GM04504 (cell line): ENCODE measurements at regions not wholly inside any gene's neighbourhood (a gene's known extent, or its start where the extent isn't known, plus 50 kb on each side); places are given as distances from the start of the nearest gene placed in this dataset.

Experiments used
- DNase-seq: peaks from one replicate; pipeline ENCODE4 v3.0.0-alpha.2; 2012; ENCODE audit warnings: low read depth

GRCh38 chr15:37165395-37165794, 65.0 kb upstream of the MEIS2 start:
- no peak for DNase-seq

GRCh38 chr15:37166402-37166801, 66.1 kb upstream of the MEIS2 start:
- DNase-seq, result no peak

DNA sequence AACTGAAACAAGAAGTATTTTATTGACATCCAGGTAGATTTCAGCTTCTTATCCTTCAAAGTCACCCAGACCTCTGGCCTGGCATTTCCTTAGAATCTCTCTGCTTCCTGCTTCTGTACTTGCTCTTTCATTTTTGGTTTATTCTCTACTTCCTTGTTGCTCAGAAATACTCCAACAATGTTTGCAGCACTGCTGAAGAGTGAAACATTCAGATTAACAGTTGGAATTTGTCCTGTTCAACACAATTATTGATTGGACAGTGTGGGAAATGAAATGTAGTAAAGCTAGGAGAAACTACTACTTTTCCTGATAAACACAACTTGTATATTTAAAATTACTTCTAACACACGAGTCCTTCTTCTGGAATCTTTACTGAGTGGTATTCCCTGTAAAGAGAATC, 81.0 kb upstream of the MEIS2 start:
- no peak for DNase-seq

DNA sequence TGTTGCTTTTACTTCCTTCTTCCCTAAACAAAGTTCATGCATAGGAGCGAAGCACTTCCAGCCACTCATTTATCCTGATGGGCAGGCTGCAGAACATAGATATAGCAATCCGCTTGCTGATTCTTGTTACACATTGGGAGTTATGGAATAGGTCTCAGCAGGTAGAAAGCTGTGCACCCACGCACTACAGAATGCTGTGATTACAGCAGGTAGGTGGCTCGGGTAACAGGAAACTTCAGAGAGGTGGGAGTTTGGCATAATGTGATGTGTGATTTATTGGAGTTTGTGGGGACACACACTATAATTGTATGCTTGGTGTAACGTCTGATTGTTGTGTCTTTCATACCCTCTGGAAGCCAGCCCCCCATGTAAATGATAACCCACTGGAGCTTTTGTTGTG, 99.2 kb upstream of the MEIS2 start:
- no peak for DNase-seq

DNA sequence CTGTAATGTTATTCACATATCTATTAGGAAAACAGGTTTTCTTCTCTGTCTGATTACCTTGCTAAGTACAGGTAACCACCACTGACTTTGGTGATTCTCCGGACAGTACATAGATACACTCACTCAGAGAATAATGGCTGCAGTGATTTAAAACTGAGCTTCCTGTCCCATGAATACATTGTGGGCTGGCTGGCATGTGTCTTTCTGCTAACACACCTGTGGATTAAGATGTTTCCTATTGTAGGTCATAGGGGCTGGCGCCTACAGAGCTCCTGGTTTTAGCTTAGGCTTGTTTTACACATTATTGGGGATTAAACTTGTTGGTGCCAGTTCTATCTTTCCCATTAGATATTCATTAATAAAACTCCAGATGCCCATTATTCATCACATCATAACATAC, 102.7 kb upstream of the MEIS2 start:
- no peak for DNase-seq

DNA sequence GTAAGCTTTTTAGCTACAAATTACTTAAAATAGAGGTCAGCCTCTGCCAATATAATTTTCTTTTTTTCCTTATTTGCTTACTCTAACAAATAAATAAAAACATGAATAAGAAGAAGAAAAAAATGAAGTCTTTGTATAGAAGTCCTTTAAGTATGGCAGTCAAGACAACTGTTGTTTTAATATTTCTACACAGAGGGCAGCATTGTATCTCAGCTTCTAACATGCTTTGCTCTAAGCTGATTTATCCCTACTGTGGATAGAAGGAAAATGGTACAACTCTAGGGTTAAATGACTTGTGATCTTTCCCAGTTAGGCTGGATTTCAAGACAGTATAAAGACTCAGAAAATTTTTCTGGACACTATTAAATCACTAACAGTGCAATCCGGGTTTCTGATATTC, 104.3 kb upstream of the MEIS2 start:
- no peak for DNase-seq

GRCh38 chr15:37206690-37207089, 106.3 kb upstream of the MEIS2 start:
- DNase-seq, result no peak

GRCh38 chr15:37208146-37209040, 108.0 kb upstream of the MEIS2 start:
- no peak for DNase-seq

DNA sequence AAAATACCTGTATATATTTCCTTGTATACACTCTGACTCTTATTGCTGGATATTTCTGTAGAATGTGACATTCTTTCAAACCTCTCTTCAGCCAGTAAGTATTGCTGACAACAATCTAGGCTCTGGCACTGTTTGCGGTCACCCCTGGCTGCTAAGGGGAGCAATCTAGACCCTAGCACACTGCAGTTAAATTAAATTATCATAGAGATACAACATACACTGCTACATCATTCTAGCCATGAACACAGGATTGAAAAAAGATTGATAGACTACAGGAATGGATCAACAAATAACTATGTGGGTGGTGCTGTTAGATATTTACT, 108.7 kb upstream of the MEIS2 start:
- DNase-seq, result no peak

DNA sequence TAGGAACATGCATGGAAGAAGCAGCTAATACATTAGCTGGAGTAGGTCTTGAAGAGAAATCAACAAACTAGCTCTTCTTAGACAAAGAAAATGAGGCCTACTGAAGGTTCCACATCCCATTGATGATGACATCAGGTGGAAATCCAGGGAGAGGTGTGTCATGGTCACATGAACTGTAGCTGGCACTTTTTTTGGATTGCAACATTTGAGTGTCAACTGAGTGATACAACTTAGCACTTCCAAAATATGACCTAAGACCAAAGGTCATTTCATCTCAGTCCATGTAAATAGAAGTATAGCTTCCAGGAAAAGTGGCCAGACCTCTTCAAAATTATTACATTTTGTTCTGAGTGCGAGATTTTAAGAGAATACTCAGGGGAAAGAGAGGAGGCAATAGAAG, 117.2 kb upstream of the MEIS2 start:
- no peak for DNase-seq

- no peak for DNase-seq
Measured at GRCh38 chr15:37218351-37218916, 118.1 kb upstream of the MEIS2 start.

DNA sequence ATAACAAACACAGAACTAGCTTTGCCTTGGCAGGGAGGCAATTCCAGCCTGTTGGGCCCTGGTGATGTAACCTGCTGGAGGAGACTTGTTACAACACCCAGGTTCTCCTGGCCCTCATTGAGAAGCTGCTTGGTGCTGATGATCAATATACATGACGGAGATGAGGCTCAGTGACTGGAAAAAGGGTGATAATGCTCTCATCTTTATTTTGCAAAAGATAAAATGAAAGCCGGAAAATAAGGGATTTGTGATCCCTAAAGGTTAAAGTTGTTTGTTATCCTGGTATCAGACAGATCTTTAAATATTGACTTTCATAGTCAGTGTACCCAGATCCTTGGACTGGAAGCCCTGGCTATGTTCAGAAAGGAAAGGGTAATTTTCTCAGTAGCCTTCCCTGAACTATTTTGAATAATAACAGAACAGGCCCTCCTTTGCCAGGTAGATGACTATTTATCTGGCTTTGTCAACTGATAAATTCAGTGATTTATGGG, 118.9 kb upstream of the MEIS2 start:
- DNase-seq, result no peak

DNA sequence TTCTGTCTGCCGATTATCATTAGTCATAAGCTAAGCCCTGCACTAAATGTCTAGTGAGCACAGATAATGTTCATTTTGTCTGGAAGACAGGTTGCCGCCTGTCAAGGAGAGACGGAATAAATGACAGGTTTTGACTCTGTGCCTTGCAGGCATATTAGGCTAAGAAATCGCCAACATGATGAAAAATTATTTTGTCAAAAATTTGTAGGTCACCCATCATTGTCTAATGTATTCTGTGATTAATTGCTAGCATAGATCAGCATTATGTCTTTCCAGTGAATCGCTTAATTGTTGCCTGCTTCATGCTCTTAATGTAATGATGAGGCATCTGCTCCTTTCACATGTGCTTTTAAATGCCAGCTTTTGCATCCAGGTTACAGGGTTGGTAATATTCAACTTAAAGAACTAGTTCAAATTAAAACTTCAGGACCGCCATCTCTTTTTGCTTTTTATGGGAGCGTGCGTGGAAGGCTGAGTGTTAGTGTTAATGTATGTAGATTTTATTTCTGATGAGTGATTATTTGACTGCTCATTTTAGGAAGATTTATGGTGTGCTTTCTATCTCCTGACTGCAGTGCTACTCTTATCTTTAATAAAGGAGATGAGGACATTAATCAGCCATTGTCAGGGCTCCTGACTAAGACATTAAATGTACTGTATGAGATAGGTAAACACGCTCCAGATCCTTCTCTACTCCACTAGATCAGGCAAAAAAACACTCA, 120.8 kb upstream of the MEIS2 start:
- no peak for DNase-seq

DNA sequence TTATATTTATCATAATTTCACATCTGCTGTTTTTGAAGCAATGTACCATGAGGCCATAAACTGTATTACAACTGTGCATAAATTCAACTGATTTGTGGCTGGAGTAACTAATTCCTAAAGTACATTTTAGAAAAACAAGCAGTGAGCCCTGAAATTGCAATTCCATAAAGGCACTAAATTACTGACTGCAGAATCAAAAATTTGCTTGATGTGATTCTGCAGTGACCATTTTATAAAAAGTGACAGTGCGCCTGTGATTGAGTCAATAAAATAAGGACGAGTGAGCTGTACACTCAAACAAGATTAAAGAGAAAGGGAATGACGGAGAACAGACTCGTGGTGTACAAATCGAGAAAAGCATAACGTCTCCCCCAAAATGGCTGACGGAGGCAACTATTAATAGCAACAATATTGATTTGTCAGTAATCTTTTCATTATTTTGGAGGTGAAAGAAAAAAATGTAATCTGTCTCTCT, 121.4 kb upstream of the MEIS2 start:
- no peak for DNase-seq

DNA sequence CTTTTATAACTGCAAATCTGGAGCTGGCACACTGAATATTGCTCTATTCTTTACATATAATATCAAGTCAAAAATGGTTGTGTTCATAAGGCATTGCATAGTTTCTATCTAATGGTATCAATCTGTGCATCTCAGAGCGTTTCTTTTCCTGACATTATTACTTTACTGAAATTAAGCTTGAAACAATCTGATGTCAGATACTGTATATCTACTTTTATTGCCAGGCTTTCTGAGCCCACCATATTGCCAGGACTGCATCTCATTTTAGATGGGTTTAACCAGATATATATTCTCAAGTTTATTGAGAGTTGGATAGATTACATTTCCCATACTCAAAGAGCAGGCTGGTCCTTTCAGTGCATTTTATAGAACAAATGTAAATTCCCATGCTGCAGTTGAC, 122.7 kb upstream of the MEIS2 start:
- no peak for DNase-seq

DNA sequence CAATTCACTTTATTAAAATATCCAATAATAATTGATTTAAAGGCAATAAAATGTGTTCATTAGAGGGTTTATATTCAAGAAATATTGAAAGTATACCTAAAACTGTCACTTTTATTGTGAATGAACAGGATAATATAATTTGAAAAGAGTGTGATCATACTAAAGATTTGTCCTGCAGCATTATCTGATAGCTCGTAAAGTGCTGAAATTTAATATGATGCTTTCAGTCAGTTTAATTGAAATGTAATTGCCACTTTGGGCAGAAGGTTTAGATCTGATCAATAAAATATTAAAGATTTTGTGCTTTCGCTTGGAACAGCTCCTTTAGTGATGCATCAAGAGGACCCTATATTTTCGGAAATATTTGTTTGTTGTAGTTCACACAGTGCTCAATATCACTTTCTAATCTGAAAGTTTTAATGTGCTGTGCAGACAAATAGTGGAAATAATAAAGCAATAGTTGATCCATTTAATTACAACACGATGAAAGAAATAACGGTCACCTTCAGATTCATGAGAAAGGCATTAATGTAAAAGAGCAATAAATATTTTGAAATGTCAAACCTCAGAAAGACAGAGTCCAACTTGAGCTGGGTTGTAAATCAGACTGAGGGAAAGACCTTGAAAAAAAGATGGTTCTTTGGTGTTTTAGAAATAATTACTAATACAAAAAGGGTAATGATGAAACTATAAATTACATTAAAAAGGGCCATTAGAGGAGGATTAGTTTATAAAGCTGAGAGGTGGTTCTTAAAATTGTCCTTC, 129.7 kb upstream of the MEIS2 start:
- DNase-seq, result no peak

DNA sequence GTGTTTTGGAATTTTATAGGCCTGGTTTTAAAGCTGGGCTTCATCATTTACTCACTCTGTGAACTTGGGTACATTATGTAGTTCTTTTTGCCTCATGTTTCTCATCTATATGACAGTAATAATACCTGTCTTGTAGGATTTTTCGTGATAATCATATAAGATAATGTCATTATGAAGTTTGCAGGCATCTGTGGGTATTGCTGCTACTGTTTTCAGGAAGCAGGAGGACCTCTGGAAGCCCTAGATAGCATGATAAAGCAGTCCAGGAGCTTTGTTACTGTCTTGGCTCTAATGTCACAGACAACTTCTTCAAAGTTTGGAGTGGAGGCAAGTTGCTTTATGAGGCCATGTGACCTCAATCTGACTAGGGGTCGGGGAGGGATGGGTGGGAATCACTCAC, 145.0 kb upstream of the MEIS2 start:
- no peak for DNase-seq

DNA sequence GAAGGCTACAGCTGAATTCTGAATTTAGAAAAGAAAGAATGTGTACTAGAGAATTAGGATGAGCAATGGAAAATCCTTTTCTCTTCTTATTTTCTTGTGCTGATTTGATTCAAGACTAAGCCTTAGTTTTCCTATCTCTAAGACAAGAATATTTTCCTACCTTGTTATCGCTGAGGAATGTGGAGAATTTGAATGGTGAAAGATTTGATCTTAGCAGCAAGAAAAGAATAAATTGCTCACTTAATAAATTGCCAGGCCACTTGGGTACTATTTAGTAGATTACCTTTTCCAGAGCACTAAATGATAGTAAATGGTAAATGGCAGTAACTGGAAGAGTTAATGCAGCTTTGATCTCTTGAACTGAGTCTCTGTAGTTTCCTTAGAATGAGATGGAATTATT, 145.7 kb upstream of the MEIS2 start:
- DNase-seq, result no peak

DNA sequence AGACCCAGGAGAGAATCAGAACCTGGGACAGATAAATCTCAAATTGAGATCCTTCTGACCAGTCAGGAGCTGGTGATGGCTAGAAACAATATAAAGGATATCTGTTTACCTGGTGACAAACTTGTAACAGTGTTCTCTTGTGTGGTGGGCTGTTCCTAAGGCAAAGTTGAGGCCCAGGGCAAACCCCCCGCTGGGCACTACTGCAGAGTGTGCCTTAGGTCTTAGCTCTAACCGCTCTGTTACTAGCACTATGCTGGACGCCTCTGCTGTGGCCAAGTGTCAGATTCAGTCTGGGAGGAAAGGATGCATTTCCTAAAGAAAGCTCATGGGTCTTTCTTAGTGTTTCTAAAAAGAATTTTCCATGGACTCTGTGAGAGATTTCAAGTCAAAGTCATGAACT, 146.5 kb upstream of the MEIS2 start:
- DNase-seq, result no peak

- DNase-seq, result no peak
Measured at GRCh38 chr15:37249249-37249648, 148.9 kb upstream of the MEIS2 start.

DNA sequence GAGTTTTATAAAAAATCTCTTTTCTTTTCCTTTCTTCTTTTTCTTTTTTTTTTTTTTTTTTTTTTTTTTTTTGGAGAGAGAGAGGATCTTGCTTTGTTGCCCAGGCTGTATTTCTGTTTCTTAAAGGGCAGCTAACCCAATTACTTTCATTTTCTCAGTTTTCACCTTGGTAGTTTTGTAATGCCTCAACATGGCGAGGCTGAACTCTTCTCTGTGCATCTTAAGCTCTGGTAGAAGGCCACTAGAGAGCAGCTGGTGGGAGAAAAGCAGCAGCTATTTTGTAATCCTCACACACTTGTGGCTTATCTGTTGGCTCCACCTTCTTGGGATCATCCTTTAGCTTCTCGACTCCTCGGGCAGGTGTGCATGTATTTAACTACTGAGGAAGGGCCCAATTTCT, 152.2 kb upstream of the MEIS2 start:
- no peak for DNase-seq

DNA sequence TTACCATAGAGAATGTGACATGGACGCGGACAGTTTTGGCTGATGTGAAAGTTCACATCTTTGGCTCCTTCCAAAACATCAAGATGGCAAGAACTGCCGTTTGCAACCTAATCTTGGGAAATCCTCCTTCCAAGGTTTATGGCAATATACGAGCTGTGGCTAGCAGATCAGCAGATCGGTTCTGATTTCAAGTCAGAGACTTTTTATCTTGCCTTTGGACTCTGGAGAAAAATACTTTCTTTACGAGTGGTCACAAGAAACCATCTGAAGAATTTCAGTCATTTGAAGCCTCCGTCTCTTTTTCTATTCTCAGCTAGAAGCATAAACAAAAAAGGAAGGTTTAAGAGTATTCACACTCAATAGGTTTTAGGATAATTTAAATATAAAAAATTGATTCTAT, 153.5 kb upstream of the MEIS2 start:
- DNase-seq, result no peak
